Breast epithelium (tissue), 4 donors: ENCODE measurements at regions not wholly inside any gene's neighbourhood (a gene's known extent, or its start where the extent isn't known, plus 50 kb on each side); places are given as distances from the start of the nearest gene placed in this dataset.
"Not testable (repeated sequence)": the region's sequence is repeated elsewhere in the genome, so short reads cannot be mapped to it uniquely, and the experiment has no call there.

Source experiments
- DNase-seq, 2 donors: peaks; one replicate each; pipeline ENCODE4 v3.0.0-alpha.2; 2019; ENCODE audit warnings: low spot score in 2 of 2
- H3K27ac ChIP-seq, 2 donors: fragments of 200-600 bp; sonication (generic) in 1 of 2; one replicate each; pipeline ENCODE4 v1.5.1; 2016 to 2019; ENCODE audit warnings: mild to moderate bottlenecking in 1 of 2
- H3K27me3 ChIP-seq, 2 donors: fragments of 200-600 bp; sonication (generic) in 1 of 2; one replicate each; pipeline versions ENCODE4 v1.5.1 to v1.6.0; 2017 to 2019; ENCODE audit warnings: control low read depth in 1 of 2, mild to moderate bottlenecking in 1 of 2
- H3K36me3 ChIP-seq: fragments of 200-600 bp; one replicate; pipeline ENCODE4 v1.5.1; 2019
- H3K4me1 ChIP-seq, 2 donors: fragments of 200-600 bp; sonication (generic); one replicate each; pipeline ENCODE4 v1.5.1; 2016 to 2019; ENCODE audit warnings: control low read depth in 1 of 2
- H3K4me3 ChIP-seq, 3 donors: fragments of 200-600 bp; sonication (generic); 1 replicate in 2 of 3; 2 replicates in 1 of 3; pipeline ENCODE4 v1.5.1; 2016 to 2019; ENCODE audit warnings: mild to moderate bottlenecking in 3 of 3, moderate library complexity in 2 of 3
- H3K9me3 ChIP-seq, 2 donors: fragments of 200-600 bp; sonication (generic) in 1 of 2; one replicate each; pipeline ENCODE4 v1.5.1; 2016 to 2019; ENCODE audit warnings: control low read depth in 1 of 2
- POLR2A ChIP-seq: fragments of 450-650 bp; IDR thresholded peaks from one replicate; pipeline ENCODE4 v1.6.1; 2016; ENCODE audit warnings: antibody characterized with exemption, mild to moderate bottlenecking, moderate library complexity
- POLR2AphosphoS5 ChIP-seq, 3 donors: sonication (generic); formaldehyde crosslinking; IDR thresholded peaks; one replicate each; pipeline ENCODE4 v1.6.1; 2017; ENCODE audit warnings: antibody characterized with exemption in 3 of 3
- intact Hi-C: fragments of 100-400 bp; cut with DNase I; formaldehyde crosslinking; loops from one replicate; pipeline ENCODE4 v1.15.1; 2023; ENCODE audit warnings: low total_unique reads
- TF ChIP-seq, protein P1 (sequence below), 3 donors: fragments of 450-650 bp; IDR thresholded peaks; one replicate each; pipeline ENCODE4 v1.5.1; 2016 to 2017; ENCODE audit warnings: antibody characterized with exemption in 3 of 3, mild to moderate bottlenecking in 3 of 3, moderate library complexity in 3 of 3

DNA sequence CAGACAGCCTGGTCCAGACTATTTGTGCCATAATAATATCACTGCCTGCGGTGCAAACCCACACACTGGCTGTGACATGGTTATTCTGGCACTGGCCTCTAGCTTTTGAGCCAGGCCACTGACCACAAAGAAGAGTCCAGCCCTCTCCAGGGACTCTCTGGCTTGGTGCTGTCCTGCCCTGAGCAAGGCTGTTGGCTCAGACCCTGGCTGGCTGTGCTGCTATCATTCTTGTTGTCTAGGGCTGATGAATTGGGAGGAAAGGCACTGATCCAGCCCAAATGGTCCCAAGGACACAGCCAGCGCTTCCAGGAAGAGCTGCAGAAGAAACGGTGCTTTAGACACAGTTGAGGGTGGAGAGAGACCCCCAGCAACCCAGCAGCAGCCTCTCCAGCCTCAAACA, 80.8 kb downstream of the TMEM130 start:
- no peak for TF ChIP-seq POLR2AphosphoS5 (IDR thresholded peaks at IDR 0.05)
- TF ChIP-seq, protein P1, sequence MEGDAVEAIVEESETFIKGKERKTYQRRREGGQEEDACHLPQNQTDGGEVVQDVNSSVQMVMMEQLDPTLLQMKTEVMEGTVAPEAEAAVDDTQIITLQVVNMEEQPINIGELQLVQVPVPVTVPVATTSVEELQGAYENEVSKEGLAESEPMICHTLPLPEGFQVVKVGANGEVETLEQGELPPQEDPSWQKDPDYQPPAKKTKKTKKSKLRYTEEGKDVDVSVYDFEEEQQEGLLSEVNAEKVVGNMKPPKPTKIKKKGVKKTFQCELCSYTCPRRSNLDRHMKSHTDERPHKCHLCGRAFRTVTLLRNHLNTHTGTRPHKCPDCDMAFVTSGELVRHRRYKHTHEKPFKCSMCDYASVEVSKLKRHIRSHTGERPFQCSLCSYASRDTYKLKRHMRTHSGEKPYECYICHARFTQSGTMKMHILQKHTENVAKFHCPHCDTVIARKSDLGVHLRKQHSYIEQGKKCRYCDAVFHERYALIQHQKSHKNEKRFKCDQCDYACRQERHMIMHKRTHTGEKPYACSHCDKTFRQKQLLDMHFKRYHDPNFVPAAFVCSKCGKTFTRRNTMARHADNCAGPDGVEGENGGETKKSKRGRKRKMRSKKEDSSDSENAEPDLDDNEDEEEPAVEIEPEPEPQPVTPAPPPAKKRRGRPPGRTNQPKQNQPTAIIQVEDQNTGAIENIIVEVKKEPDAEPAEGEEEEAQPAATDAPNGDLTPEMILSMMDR (IDR thresholded peaks at IDR 0.05), result no peak
- TF ChIP-seq POLR2A, result no peak
- Histone ChIP-seq H3K9me3 (no peaks in the 10 kb centered on the region), H3K4me3 (no peak overlapping the region), H3K36me3 (no peaks in the 10 kb centered on the region), H3K27ac (no peak overlapping the region), H3K27me3 (peaks cover 0 to 17% of the 10 kb centered on the region in 2 donors), H3K4me1 (no peaks in the 10 kb centered on the region)
- no peak for DNase-seq
- intact Hi-C loops, result loop anchor here (2.0 kb wide), 1 partner anchor 30 kb away; no protein-coding TSS in a partner anchor

DNA sequence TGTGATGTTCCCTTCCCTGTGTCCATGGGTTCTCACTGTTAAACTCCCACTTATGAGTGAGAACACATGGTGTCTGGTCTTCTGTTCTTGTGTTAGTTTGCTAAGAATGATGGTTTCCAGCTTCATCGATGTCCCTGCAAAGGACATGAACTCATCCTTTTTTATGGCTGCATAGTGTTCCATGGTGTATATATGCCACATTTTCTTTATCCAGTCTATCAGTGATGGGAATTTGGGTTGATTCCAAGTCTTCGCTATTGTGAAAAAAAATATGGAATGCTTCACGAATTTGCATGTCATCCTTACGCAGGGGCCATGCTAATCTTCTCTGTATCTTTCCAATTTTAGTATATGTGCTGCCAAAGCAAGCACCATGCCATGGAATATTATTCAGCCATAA, 75.4 kb downstream of the TMEM130 start:
- intact Hi-C loops, H3K9me3 ChIP-seq, H3K4me1 ChIP-seq, DNase-seq, H3K27ac ChIP-seq, H3K4me3 ChIP-seq, H3K36me3 ChIP-seq, H3K27me3 ChIP-seq: not testable (repeated sequence)

DNA sequence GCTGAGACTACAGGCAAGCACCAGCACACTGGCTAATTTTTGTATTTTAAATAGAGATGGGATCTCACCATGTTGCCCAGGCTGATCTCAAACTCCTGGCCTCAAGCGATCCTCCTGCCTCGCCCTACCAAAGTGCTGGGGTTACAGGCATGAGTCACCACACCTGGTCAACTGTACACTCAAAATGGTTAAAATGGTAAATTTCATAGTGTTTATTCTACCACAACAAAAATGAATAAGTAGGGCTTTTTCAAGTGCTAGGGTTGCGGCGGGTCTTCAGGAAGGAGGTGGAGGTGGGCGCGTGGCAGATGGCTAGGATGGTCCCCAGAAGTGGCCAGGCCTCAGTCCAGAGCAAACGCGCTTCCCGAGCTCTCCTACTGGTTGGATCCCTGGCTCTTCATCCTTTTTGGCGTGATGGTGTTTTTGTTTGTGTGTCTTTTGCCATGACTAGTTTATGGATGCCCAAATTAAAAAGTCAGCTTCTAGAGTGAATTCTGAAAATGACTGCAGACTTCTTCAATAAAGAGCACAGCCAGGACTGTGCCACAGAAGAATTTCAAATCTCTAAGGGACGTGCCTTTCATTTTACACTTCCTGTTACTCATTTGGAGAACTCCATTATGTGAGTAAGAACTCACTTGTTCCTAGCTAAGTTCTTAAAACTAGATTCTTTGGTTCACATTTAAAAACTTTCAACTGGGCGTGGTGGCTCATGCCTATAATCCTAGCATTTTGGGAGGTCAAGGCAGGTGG, 73.9 kb downstream of the TMEM130 start:
- H3K4me1 ChIP-seq, result no peaks in the 10 kb centered on the region
- TF ChIP-seq POLR2A (no peak), POLR2AphosphoS5 (IDR thresholded peaks at IDR 0.05) (no peak)
- TF ChIP-seq, protein P1 (IDR thresholded peaks at IDR 0.05), result no peak
- no peak overlapping the region for H3K4me3 ChIP-seq
- no peak overlapping the region for H3K27ac ChIP-seq
- H3K27me3 ChIP-seq, result peaks cover 0 to 3% of the 10 kb centered on the region in 2 donors
- H3K9me3 ChIP-seq, result peaks cover 6 to 13% of the 10 kb centered on the region in 2 donors
- intact Hi-C loops, result no loop called here
- no peak for DNase-seq
- H3K36me3 ChIP-seq, result no peaks in the 10 kb centered on the region
